Non-pigmented ciliary epithelial cell (primary cell): ENCODE measurements at regions not wholly inside any gene's neighbourhood (a gene's known extent, or its start where the extent isn't known, plus 50 kb on each side); places are given as distances from the start of the nearest gene placed in this dataset.

Experiments
- DNase-seq: peaks from one replicate; pipeline ENCODE4 v3.0.0-alpha.2; 2010; ENCODE audit warnings: low read depth

DNA sequence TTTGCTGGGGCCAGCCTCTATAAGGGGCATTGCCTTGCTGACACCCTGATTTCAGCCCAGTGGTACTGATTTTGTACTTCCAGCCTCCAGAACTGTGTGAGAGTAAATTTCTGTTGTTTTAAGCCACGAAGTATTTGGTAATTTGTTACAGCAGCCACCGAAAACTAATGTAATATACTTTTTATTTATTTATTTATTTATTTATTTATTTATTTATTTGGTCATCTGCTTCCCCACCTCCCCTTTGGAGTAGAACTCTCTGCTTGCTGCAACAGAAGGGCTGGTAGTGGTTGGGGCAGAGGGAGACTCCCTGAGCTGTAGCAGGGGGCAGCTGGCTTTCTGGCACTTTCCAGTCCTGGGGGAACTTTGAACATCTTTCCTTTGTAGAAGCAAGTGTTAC lies 128.4 kb upstream of the RAG2 start:
- no peak for DNase-seq

DNA sequence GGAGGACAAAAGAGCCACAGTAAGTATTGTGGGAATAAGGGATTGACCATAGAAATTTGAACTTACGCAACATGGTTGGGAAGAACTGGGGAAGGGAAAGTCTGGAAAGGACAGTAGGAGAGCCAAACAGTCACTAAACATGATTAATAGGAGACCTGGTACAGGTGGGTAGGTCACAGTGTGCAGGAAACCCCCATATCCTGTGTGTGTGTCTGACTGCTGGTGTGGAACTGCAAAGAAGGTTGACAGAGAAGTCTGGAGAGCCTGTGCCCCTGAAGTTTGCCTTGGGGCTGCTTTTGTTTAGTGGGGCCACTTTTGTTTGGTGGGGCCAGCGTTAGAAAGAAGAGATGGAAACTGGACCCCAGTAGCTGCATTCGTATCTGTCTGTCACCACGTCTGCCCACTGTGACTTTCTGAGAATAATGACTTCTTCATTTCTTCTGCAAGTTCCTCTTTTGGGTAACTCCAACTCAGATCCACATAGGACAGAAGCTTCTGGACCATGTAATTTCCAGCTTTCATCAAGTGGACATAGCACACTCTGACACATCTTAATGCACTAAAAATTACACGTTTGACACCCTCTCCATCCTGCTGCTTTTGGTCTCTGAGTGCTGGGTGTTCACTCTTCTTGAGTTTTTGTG lies 126.8 kb upstream of the RAG2 start:
- DNase-seq, result no peak

DNA sequence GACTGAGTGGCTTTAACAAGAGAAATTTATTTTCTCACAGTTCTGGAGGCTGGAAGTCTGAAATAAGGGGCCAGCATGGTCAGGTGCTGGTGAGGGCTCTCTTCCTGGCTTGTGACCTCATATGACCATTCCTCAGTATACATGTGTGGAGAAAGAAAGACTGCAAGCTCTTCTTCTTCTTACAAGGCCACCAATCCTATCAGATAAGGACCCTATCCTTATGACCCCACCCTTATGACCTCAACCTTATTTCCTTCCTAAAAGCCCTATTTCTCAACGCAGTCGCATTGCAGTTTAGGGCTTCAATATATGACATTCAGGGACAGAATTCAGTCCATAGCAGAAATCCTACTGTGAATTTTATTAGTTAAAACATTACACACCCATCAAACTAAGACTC lies 124.4 kb upstream of the RAG2 start:
- DNase-seq, result no peak

DNA sequence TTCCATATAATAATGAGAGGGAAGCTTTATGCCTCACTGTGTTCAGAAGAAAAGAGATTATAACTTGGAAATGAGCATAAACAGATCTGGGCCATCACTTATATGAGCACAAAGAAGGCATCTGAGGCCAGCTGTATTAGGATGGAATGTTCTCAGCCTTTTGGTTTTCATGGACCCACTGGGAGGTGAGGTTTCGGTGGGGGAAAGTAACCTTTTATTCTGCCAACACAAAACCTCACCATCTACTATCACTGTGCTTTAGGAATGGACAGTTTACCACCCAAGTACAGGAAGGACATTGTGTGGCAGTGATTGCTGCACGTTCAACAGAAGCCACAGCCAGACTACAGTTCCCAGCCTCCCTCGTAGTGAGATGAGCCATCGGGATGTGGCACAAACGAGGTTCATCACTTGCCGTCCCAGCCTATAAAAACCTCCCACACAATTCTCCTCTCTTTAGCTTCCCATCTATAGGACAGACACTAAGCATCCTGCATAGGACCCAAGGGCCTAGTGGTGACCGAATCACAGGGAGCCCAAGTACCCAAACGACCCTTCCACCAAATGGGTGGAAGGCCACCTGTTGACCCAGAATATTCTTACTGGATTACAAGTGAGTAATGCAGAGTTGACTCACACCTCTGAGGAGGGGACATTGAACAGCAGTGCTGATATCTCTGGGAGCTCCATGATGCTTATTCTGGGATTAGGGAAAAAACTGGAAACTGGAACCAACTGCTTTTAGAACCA lies 121.5 kb upstream of the RAG2 start:
- no peak for DNase-seq

DNA sequence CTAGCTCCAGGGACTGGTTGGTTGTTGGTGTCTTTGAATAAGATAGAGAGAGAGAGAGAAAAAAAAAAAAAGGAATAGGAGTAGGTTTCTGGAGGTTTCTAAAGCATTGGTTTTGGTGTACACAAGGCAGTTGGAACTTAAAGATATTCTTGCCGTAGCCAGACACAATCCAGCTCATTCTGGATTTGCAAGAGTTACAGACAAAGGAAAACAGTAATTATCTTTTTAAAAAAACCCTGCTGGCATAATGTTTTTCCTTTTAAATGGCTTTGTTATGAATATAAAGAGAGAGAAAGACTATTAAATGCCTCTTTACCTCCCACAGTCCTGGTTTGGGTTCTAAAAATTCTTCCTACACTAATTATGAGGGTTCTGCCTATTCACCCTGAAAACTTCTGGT lies 120.4 kb upstream of the RAG2 start:
- no peak for DNase-seq

DNA sequence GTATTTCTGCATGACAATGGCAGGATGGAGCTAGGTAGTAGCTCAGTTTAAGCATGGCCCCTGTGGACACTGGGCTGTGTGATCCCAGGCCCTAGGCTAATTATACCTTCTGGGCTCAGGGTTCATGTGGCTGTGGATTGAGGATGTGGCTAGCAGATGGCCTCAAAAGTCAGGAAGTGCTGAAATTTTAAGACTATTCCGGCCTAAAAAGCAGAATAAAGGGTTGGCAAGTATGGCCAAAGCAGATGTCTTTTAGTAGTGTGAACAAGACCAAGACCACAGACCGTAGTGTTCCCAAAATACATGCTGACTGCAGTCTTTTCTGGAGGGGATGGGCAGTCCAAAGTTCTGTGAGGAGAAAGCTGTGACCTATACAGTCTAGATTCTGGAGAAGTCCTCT lies 115.7 kb upstream of the RAG2 start:
- DNase-seq, result no peak

DNA sequence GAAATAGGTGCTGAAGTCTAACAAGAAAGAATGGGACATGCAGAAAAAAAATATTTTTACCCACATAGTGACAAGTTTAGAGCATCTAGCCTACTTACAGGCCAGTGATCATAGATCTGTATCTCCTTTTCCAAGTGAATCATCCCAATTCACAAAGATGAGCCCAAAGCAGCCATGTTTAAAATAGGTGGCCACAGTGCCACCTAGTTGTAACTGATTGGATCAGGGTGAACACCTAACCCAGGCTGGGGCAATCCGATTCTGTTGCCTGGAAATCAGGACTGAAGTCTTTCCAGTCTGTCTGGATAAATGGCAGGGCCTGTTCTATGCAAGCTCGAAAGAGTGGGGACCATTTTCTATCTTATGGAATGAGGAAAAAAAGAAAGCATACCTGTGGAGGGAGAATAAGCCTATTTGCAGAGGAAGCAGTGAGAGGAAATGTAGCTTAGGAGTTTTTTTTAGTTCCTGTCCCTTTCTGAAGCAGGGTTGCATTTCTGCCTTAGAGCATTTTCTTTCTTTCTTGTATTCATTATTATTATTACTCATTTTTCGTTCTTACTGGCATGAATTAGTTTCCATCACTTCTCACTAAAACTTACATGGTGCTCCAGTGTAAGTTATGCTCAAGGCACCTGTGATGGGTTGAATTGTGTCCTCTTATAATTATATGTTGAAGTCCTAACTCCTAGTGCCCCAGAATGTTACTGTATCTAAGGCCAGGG lies 113.2 kb upstream of the RAG2 start:
- no peak for DNase-seq
